ENCODE measurements at regions not wholly inside any gene's neighbourhood (a gene's known extent, or its start where the extent isn't known, plus 50 kb on each side); places are given as distances from the start of the nearest gene placed in this dataset.
"Not testable (repeated sequence)": the region's sequence is repeated elsewhere in the genome, so short reads cannot be mapped to it uniquely, and the experiment has no call there.

DNA sequence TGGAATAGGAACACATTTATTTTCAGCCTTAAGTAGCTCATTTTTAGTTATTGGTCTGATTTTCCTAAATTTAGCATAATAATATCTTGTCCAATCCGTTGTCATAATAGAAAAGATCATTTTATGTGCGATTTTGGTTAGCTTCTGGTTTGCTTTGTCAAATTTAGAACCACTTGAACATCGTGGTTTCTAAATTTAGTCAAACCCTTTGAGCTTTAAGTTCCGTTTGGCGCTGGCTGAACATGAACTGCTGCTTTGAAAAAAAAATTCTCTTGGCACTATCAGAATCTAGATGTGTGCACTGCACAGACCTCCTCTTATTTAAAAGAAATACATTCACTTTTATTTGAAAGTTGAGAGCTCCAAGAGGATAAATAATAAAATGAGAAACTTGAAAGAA lies 370.6 kb downstream of the PTPRC start:
- 49% methylated on average over 3 of the region's 5 CpGs for WGBS (ENCODE audit: insufficient coverage, low lambda C conversion rate)
- H3K4me3 ChIP-seq (ENCODE audit: low read length) = no peak overlapping the region
- DNase-seq = no peak
- H3K36me3 ChIP-seq (ENCODE audit: control insufficient read depth, insufficient read depth, low read length) = no peaks in the 10 kb centered on the region
- no peak overlapping the region for H3K27ac ChIP-seq (ENCODE audit: low read length)
- H3K4me1 ChIP-seq (ENCODE audit: control insufficient read depth, insufficient read depth, low read length) = no peaks in the 10 kb centered on the region
- H3K27me3 ChIP-seq (ENCODE audit: control insufficient read depth, insufficient read depth, low read length) = no peaks in the 10 kb centered on the region
- no peaks in the 10 kb centered on the region for H3K9me3 ChIP-seq (ENCODE audit: control insufficient read depth, low read depth, low read length)

DNA sequence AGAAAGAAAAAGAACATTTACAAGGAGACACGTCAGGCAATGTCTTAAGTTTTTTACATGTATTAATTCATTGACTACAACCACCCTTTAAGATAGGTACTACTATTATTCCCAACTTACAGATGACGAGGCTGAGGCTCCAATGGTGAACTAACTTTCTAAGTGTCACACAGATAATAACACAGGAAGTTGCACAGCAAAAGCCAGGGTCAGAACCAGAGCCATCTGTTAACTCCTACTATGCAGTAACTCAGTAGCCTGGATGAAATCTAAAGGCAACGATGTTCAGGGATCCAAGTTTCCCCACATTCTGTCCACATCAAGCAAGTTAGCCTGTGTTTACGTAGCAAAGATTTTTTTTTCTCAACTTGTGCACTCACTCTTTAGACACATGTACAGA lies 371.7 kb downstream of the PTPRC start:
- no peaks in the 10 kb centered on the region for H3K27me3 ChIP-seq (ENCODE audit: control insufficient read depth, insufficient read depth, low read length)
- H3K4me3 ChIP-seq (ENCODE audit: low read length) = no peak overlapping the region
- 94% methylated on average over 2 of the region's 4 CpGs for WGBS (ENCODE audit: insufficient coverage, low lambda C conversion rate)

DNA sequence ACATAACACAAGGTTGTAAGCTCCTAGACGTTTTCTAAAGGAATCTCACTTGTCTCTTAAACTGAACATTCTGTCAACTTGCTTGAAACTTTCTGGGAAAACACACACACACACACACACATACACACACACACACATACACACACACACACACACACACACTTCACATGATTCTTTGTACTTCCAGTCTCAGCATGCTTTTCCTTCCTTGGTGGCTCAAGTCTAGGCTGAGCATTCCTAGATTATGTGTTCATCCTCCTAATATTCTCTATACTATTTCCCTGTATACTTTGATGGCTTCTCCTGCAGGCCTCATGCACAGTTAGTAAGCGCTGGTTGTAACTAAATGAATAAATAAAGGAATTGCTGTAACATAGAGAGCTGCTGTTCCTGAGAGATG lies 372.1 kb downstream of the PTPRC start:
- Histone ChIP-seq H3K4me1 (ENCODE audit: control insufficient read depth, insufficient read depth, low read length) (no peaks in the 10 kb centered on the region), H3K4me3 (ENCODE audit: low read length) (no peak overlapping the region), H3K9me3 (ENCODE audit: control insufficient read depth, low read depth, low read length) (no peaks in the 10 kb centered on the region), H3K36me3 (ENCODE audit: control insufficient read depth, insufficient read depth, low read length) (no peaks in the 10 kb centered on the region), H3K27ac (ENCODE audit: low read length) (no peak overlapping the region), H3K27me3 (ENCODE audit: control insufficient read depth, insufficient read depth, low read length) (no peaks in the 10 kb centered on the region)
- 100% methylated on average over 1 of the region's 2 CpGs for WGBS (ENCODE audit: insufficient coverage, low lambda C conversion rate)
- no peak for DNase-seq

More for the DNA sequence above, 371.7 kb downstream of the PTPRC start:
- Histone ChIP-seq H3K9me3 (ENCODE audit: control insufficient read depth, low read depth, low read length) (no peaks in the 10 kb centered on the region), H3K27ac (ENCODE audit: low read length) (no peak overlapping the region), H3K4me1 (ENCODE audit: control insufficient read depth, insufficient read depth, low read length) (no peaks in the 10 kb centered on the region), H3K36me3 (ENCODE audit: control insufficient read depth, insufficient read depth, low read length) (no peaks in the 10 kb centered on the region)
- no peak for DNase-seq

DNA sequence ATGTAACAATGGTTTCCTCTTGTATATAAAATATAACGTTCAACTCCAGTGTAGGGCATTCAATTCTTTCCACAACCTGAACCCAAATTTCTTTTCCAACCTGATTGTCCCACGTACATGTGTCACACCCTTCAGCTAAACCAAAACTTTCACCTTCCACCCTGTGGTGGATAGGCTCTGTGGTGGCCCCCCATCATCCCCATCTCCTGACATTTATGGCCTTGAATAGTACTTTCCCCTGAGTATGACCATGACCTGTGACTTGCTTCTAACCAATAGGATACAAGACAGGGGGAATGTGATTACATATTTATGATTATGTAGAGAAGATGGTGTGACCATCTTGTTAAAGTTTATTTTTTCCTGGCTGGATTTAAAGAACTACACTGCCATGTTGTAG lies 377.0 kb downstream of the PTPRC start:
- no peaks in the 10 kb centered on the region for H3K36me3 ChIP-seq (ENCODE audit: control insufficient read depth, insufficient read depth, low read length)
- no CpG with 5 or more reads among the region's 2 CpGs for WGBS (ENCODE audit: insufficient coverage, low lambda C conversion rate)
- no peak for DNase-seq

DNA sequence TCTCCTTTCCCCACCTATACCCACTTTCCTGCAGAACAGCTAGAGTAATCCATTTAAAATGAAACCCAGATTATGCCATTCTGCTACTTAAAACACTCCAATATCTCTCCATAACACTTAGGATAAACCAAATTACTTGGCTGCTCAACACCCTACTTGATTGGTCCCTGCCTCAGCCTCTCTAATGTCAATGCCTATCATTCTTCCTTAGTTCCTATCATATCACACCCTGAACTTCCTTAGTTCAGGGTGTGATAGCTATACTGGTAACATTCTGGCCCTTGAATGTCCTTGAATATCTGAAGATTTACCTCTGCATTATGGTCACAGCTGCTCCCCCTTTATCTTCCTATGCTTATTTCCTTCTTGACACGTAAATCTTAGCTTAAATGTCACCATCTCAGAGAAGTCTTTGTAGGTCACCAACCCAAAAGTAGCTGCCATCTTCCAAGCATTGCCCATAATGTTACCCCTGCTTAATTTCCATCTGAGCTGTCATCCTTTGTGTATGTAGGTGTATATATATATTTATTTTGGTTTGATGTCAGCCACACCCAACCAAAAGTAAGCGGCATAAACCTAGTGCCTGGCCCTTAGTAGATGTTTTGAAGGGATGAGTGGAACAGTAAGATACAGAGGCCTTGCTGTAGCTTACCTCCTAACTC lies 379.8 kb downstream of the PTPRC start:
- Histone ChIP-seq H3K4me3 (ENCODE audit: low read length) (no peak overlapping the region), H3K9me3 (ENCODE audit: control insufficient read depth, low read depth, low read length) (no peaks in the 10 kb centered on the region), H3K4me1 (ENCODE audit: control insufficient read depth, insufficient read depth, low read length) (no peaks in the 10 kb centered on the region), H3K36me3 (ENCODE audit: control insufficient read depth, insufficient read depth, low read length) (no peaks in the 10 kb centered on the region), H3K27ac (ENCODE audit: low read length) (no peak overlapping the region), H3K27me3 (ENCODE audit: control insufficient read depth, insufficient read depth, low read length) (no peaks in the 10 kb centered on the region)
- DNase-seq = no peak
- WGBS (ENCODE audit: insufficient coverage, low lambda C conversion rate) = 100% methylated on average over 1 of the region's 2 CpGs

More for the DNA sequence above, 377.0 kb downstream of the PTPRC start:
- Histone ChIP-seq H3K27me3 (ENCODE audit: control insufficient read depth, insufficient read depth, low read length) (no peaks in the 10 kb centered on the region), H3K27ac (ENCODE audit: low read length) (no peak overlapping the region), H3K4me3 (ENCODE audit: low read length) (no peak overlapping the region), H3K9me3 (ENCODE audit: control insufficient read depth, low read depth, low read length) (no peaks in the 10 kb centered on the region), H3K4me1 (ENCODE audit: control insufficient read depth, insufficient read depth, low read length) (no peaks in the 10 kb centered on the region)

DNA sequence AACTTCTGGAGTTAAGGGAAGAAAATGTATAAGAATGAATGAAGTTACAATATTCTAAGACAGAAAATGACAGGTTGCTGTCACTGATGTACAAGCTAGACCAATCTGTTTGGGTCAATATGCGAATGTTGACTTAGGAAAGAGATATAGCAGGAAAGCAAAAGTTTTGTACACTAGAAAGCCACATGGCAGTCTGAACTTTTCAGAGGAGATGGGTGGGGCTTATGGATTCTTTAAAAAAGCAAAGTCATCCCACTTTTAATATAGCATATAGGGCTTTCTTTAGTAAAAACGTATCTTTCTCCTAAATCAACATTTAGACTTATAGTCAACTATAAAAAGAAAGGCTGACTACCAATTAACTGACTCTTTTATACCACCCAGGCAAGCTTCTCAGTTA lies 381.2 kb downstream of the PTPRC start:
- Histone ChIP-seq H3K27me3 (ENCODE audit: control insufficient read depth, insufficient read depth, low read length) (no peaks in the 10 kb centered on the region), H3K36me3 (ENCODE audit: control insufficient read depth, insufficient read depth, low read length) (no peaks in the 10 kb centered on the region), H3K9me3 (ENCODE audit: control insufficient read depth, low read depth, low read length) (no peaks in the 10 kb centered on the region), H3K4me1 (ENCODE audit: control insufficient read depth, insufficient read depth, low read length) (no peaks in the 10 kb centered on the region), H3K27ac (ENCODE audit: low read length) (no peak overlapping the region), H3K4me3 (ENCODE audit: low read length) (no peak overlapping the region)
- WGBS (ENCODE audit: insufficient coverage, low lambda C conversion rate) = 60% methylated on average over 1 of the region's 2 CpGs
- DNase-seq = no peak

DNA sequence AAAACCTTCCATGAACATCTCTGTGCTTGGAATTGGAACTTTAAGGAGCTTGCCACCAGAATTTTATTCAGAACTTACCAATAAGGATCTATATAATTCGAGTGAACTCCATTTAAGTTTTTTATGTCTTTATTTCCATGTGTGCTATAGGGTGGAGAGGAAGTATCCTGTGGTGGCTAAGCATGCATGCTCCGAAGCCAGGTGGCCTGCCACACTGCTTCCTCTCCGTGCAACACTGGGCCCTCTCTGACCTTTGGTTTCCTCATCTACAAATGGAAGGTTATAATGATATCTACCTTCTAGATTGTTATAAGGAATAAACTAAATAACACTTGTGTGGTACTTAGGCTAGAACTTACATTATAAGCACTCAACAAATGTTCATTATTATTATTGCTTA lies 382.1 kb downstream of the PTPRC start:
- Histone ChIP-seq H3K27ac (ENCODE audit: low read length) (no peak overlapping the region), H3K4me3 (ENCODE audit: low read length) (no peak overlapping the region), H3K9me3 (ENCODE audit: control insufficient read depth, low read depth, low read length) (no peaks in the 10 kb centered on the region), H3K27me3 (ENCODE audit: control insufficient read depth, insufficient read depth, low read length) (no peaks in the 10 kb centered on the region), H3K4me1 (ENCODE audit: control insufficient read depth, insufficient read depth, low read length) (no peaks in the 10 kb centered on the region), H3K36me3 (ENCODE audit: control insufficient read depth, insufficient read depth, low read length) (no peaks in the 10 kb centered on the region)
- 100% methylated on average over 1 of the region's 3 CpGs for WGBS (ENCODE audit: insufficient coverage, low lambda C conversion rate)
- DNase-seq = no peak

DNA sequence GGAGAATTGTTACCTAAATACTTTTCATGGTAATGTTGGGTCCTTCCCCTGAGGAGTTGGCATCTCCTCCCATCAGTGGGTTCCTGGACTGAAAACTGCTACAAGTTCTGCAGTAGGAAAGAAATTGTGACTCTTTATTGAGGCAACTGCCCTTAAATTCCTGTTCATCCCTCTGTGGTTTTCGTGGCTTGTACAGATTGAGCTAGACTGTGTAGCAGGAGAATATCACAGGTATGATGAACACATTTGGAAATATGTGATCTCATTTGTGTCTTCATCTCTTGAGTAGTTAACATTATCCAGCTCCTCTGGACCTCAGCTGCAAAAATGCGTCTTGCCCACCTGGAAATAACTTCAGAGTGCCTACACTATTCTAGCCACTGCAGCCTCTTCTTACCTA lies 390.6 kb downstream of the PTPRC start:
- H3K4me3 ChIP-seq (ENCODE audit: low read length) = no peak overlapping the region
- H3K36me3 ChIP-seq (ENCODE audit: control insufficient read depth, insufficient read depth, low read length) = no peaks in the 10 kb centered on the region
- H3K4me1 ChIP-seq (ENCODE audit: control insufficient read depth, insufficient read depth, low read length) = no peaks in the 10 kb centered on the region
- H3K9me3 ChIP-seq (ENCODE audit: control insufficient read depth, low read depth, low read length) = no peaks in the 10 kb centered on the region
- no peaks in the 10 kb centered on the region for H3K27me3 ChIP-seq (ENCODE audit: control insufficient read depth, insufficient read depth, low read length)
- DNase-seq = no peak
- WGBS (ENCODE audit: insufficient coverage, low lambda C conversion rate) = no CpG with 5 or more reads among the region's 2 CpGs
- no peak overlapping the region for H3K27ac ChIP-seq (ENCODE audit: low read length)

DNA sequence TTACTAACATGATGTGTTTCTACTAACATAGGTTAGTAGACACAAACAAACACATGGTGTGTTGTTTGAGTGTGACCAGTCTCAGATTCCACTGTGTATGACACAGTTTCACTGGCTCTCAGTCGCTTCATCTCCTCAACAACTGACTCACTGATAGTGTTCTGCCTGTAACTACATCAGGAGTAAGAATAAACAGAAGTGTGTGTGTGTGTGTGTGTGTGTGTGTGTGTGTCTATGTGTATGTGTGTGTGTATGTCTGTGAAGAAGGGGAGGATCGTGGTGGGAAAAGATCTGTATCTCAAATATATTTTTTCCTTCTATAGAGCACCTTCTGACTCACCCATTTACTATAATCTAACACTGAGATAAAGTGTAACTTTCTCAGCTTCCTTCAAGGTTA lies 391.0 kb downstream of the PTPRC start:
- no peaks in the 10 kb centered on the region for H3K27me3 ChIP-seq (ENCODE audit: control insufficient read depth, insufficient read depth, low read length)
- DNase-seq = no peak
- no peaks in the 10 kb centered on the region for H3K36me3 ChIP-seq (ENCODE audit: control insufficient read depth, insufficient read depth, low read length)
- H3K9me3 ChIP-seq (ENCODE audit: control insufficient read depth, low read depth, low read length) = no peaks in the 10 kb centered on the region
- no CpG with 5 or more reads among the region's 2 CpGs for whole genome bisulfite sequencing (ENCODE audit: insufficient coverage, low lambda C conversion rate)
- no peak overlapping the region for H3K27ac ChIP-seq (ENCODE audit: low read length)
- H3K4me3 ChIP-seq (ENCODE audit: low read length) = no peak overlapping the region
- H3K4me1 ChIP-seq (ENCODE audit: control insufficient read depth, insufficient read depth, low read length) = no peaks in the 10 kb centered on the region

DNA sequence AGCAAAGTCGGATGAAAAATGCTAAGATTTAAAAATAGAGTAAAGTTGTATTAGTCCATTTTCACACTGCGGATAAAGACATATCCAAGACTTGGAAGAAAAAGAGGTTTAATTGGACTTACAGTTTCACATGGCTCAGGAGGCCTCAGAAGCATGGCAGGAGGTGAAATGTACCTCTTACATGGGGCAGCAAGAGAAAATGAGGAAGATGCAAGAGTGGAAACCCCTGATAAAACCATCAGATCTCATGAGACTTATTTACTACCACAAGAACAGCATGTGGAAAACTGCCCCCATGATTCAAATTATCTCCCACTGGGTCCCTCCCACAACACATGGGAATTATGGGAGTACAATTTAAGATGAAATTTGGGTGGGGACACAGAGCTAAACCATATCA lies 391.7 kb downstream of the PTPRC start:
- 73% methylated on average over 1 of the region's 2 CpGs for WGBS (ENCODE audit: insufficient coverage, low lambda C conversion rate)
- not testable (repeated sequence) for H3K4me1 ChIP-seq (ENCODE audit: control insufficient read depth, insufficient read depth, low read length); H3K36me3 ChIP-seq (ENCODE audit: control insufficient read depth, insufficient read depth, low read length); H3K27ac ChIP-seq (ENCODE audit: low read length); DNase-seq; H3K27me3 ChIP-seq (ENCODE audit: control insufficient read depth, insufficient read depth, low read length); H3K9me3 ChIP-seq (ENCODE audit: control insufficient read depth, low read depth, low read length); H3K4me3 ChIP-seq (ENCODE audit: low read length)

DNA sequence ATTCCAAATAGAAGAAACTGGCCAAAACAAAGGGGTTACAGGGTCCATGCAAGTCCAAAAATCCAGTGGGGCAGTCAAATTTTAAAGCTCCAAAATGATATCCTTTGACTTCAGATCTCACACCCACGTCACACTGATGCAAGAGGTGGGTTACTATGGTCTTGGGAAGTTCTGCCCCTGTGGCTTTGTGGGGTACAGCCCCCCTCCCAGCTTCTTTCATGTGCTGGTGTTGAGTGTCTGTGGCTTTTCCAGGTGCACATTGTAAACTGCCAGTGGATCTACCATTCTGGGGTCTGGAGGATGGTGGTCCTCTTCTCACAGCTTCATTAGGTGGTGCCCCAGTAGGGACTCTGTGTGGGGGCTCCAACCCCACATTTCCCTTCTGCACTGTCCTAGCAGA lies 392.3 kb downstream of the PTPRC start:
- not testable (repeated sequence) for H3K27me3 ChIP-seq (ENCODE audit: control insufficient read depth, insufficient read depth, low read length); DNase-seq; H3K4me3 ChIP-seq (ENCODE audit: low read length); H3K4me1 ChIP-seq (ENCODE audit: control insufficient read depth, insufficient read depth, low read length); H3K9me3 ChIP-seq (ENCODE audit: control insufficient read depth, low read depth, low read length); H3K27ac ChIP-seq (ENCODE audit: low read length); H3K36me3 ChIP-seq (ENCODE audit: control insufficient read depth, insufficient read depth, low read length)
- no CpG with 5 or more reads among the region's 1 CpG for WGBS (ENCODE audit: insufficient coverage, low lambda C conversion rate)
